ENCODE measurements at regions not wholly inside any gene's neighbourhood (a gene's known extent, or its start where the extent isn't known, plus 50 kb on each side); places are given as distances from the start of the nearest gene placed in this dataset.

GRCh38 chr6:85250586-85251220 is 199.2 kb upstream of the NT5E start:
- Mint-ChIP-seq H3K4me1 (no peaks in the 10 kb centered on the region), H3K36me3 (ENCODE audit: low read depth) (no peaks in the 10 kb centered on the region), H3K27ac (no peak overlapping the region), H3K9me3 (peaks cover 12% of the 10 kb centered on the region), H3K27me3 (no peaks in the 10 kb centered on the region), H3K4me3 (no peak overlapping the region)
- ATAC-seq (ENCODE audit: low read depth) = no peak
- intact Hi-C loops (cut with micrococcal nuclease) = no loop called here
- POLR2A ChIA-PET = no interaction called here
- CTCF ChIA-PET = no interaction called here
- TF ChIP-seq CTCF (IDR thresholded peaks at IDR 0.05) = no peak
- DNase-seq = no peak

DNA sequence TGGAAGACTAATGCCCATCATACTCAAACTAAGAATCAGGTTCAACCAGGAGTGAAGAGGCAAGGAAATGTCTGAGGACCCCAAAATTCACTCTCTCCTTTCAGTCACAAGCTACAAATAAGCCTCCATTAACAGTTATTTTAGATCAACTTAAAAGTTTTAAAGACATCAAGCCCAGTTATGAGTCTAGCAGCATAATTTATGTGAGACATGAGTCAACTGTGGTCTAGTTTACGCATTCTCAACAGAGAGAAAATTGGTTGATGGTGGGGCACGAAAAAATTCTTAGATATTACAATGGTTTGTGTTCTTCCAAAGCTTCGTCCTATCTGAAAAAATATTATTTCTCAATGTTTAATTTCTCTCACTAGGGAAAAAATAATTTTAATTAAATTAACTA is 204.9 kb upstream of the NT5E start:
- H3K27ac Mint-ChIP-seq = no peak overlapping the region
- peaks cover 6% of the 10 kb centered on the region for H3K9me3 Mint-ChIP-seq
- ChIA-PET CTCF (no interaction called here), POLR2A (no interaction called here)
- TF ChIP-seq CTCF (IDR thresholded peaks at IDR 0.05) = no peak
- H3K4me3 Mint-ChIP-seq = no peak overlapping the region
- ATAC-seq (ENCODE audit: low read depth) (no peak), DNase-seq (no peak)
- no peaks in the 10 kb centered on the region for H3K36me3 Mint-ChIP-seq (ENCODE audit: low read depth)
- no peaks in the 10 kb centered on the region for H3K4me1 Mint-ChIP-seq
- intact Hi-C loops (cut with micrococcal nuclease) = no loop called here
- no peaks in the 10 kb centered on the region for H3K27me3 Mint-ChIP-seq

DNA sequence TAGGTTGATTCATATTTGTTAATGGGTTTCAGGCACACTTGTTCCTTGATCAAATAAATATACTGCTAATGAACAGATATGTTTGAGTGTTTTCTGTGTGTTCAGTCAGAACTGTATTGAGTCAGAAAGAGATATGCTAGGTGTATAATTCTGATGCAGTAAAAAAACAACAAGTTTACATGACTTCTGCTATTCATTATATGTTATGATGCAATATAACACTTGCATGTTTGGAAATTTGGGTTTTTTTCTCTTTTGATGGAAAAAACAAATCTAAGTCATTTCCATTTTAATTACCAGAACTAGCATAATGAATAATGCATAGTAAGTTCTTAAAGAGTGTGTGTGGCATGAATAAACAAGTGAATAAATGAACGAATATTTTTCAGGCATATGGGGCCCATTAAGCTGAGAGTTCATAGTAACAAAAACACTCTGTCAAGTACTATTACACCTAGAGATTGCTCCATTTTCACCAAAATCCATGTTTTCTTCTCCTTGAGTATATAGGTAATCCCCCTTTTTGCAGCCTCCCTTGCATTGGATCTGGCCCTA is 208.3 kb upstream of the NT5E start:
- Mint-ChIP-seq H3K36me3 (ENCODE audit: low read depth) (no peaks in the 10 kb centered on the region), H3K4me1 (no peaks in the 10 kb centered on the region), H3K27ac (no peak overlapping the region), H3K9me3 (no peaks in the 10 kb centered on the region), H3K4me3 (no peak overlapping the region), H3K27me3 (no peaks in the 10 kb centered on the region)
- intact Hi-C loops (cut with micrococcal nuclease) = no loop called here
- ChIA-PET POLR2A (no interaction called here), CTCF (no interaction called here)
- no peak for ATAC-seq (ENCODE audit: low read depth)
- no peak for DNase-seq
- TF ChIP-seq CTCF (IDR thresholded peaks at IDR 0.05) = no peak

GRCh38 chr6:85240787-85241385 is 209.0 kb upstream of the NT5E start:
- Mint-ChIP-seq H3K36me3 (ENCODE audit: low read depth) (no peaks in the 10 kb centered on the region), H3K4me1 (no peaks in the 10 kb centered on the region), H3K4me3 (no peak overlapping the region), H3K27me3 (no peaks in the 10 kb centered on the region), H3K27ac (no peak overlapping the region), H3K9me3 (no peaks in the 10 kb centered on the region)
- intact Hi-C loops (cut with micrococcal nuclease) = no loop called here
- CTCF ChIA-PET = no interaction called here
- no peak for TF ChIP-seq CTCF (IDR thresholded peaks at IDR 0.05)
- DNase-seq = no peak
- no peak for ATAC-seq (ENCODE audit: low read depth)
- POLR2A ChIA-PET = no interaction called here

DNA sequence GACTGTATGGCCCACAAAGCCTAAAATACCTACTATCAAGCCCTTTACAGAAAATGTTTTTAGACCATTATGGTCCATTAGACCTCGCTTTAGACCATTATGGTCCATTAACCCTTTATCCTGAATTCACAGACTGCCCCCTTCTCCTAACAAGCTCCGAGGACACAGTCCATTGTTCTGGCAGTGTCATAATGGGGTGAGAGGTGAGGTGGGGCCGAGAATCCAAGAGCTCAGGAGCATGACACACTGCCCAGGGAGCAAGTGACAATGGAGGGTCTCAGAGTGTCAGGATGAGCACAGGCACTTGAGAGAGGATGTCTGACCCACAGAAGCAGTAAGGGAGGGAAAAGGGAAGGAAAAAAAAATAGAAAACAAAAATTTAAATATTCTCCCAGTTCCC is 212.4 kb upstream of the NT5E start:
- TF ChIP-seq CTCF (IDR thresholded peaks at IDR 0.05) = no peak
- CTCF ChIA-PET = no interaction called here
- H3K4me1 Mint-ChIP-seq = no peaks in the 10 kb centered on the region
- intact Hi-C loops (cut with micrococcal nuclease) = no loop called here
- no peak overlapping the region for H3K27ac Mint-ChIP-seq
- ATAC-seq (ENCODE audit: low read depth) = no peak
- no peaks in the 10 kb centered on the region for H3K9me3 Mint-ChIP-seq
- H3K27me3 Mint-ChIP-seq = no peaks in the 10 kb centered on the region
- no peaks in the 10 kb centered on the region for H3K36me3 Mint-ChIP-seq (ENCODE audit: low read depth)
- no peak for DNase-seq
- H3K4me3 Mint-ChIP-seq = no peak overlapping the region
- POLR2A ChIA-PET = no interaction called here

Data from activated B cell treated with CpG ODN at 0.5 μM for 24 hours (primary cell).